ENCODE measurements at regions not wholly inside any gene's neighbourhood (a gene's known extent, or its start where the extent isn't known, plus 50 kb on each side); places are given as distances from the start of the nearest gene placed in this dataset.
"Not testable (repeated sequence)": the region's sequence is repeated elsewhere in the genome, so short reads cannot be mapped to it uniquely, and the experiment has no call there.

GRCh38 chrX:113892401-113892800 lies 691.5 kb upstream of the HTR2C start:
- DNase-seq, result peak; percentile 6

GRCh38 chrX:113873056-113873455 lies 710.8 kb upstream of the HTR2C start:
- DNase-seq, result no peak

GRCh38 chrX:113868711-113869110 lies 715.2 kb upstream of the HTR2C start:
- DNase-seq, result no peak

- no peak for DNase-seq
These were observed 715.7 kb upstream of the HTR2C start for GRCh38 chrX:113868177-113868576.

GRCh38 chrX:113849408-113849807 lies 734.5 kb upstream of the HTR2C start:
- no peak for DNase-seq

- peak; percentile 24 for DNase-seq
These were observed 750.5 kb upstream of the HTR2C start for GRCh38 chrX:113833096-113834055.

GRCh38 chrX:113828470-113828869 lies 755.4 kb upstream of the HTR2C start:
- no peak for DNase-seq

- no peak for DNase-seq
These were observed 765.5 kb upstream of the HTR2C start for GRCh38 chrX:113818346-113818745.

- DNase-seq, result no peak
These were observed 779.1 kb upstream of the HTR2C start for GRCh38 chrX:113804819-113805218.

- DNase-seq, result no peak
These were observed 779.6 kb upstream of the HTR2C start for GRCh38 chrX:113804291-113804690.

- peak; percentile 24 for DNase-seq
These were observed 781.0 kb upstream of the HTR2C start for GRCh38 chrX:113802837-113803236.

GRCh38 chrX:113800955-113801354 lies 782.9 kb upstream of the HTR2C start:
- no peak for DNase-seq

GRCh38 chrX:113793563-113793962 lies 790.3 kb upstream of the HTR2C start:
- DNase-seq, result peak; percentile 45

- peak; percentile 24 for DNase-seq
These were observed 792.9 kb upstream of the HTR2C start for GRCh38 chrX:113790987-113791386.

GRCh38 chrX:113784754-113785153 lies 799.1 kb upstream of the HTR2C start:
- not testable (repeated sequence) for DNase-seq

GRCh38 chrX:113770806-113771205 lies 813.1 kb upstream of the HTR2C start:
- DNase-seq, result no peak

GRCh38 chrX:113770071-113770470 lies 813.8 kb upstream of the HTR2C start:
- DNase-seq, result peak; percentile 1

- DNase-seq, result no peak
These were observed 824.5 kb upstream of the HTR2C start for GRCh38 chrX:113759422-113759821.

- DNase-seq, result no peak
These were observed 836.5 kb upstream of the HTR2C start for GRCh38 chrX:113747274-113747973.

- no peak for DNase-seq
These were observed 840.8 kb upstream of the HTR2C start for GRCh38 chrX:113743069-113743468.

- DNase-seq, result peak; percentile 49
These were observed 842.1 kb upstream of the HTR2C start for GRCh38 chrX:113741744-113742143.

GRCh38 chrX:113728937-113729336 lies 854.9 kb upstream of the HTR2C start:
- DNase-seq, result no peak

- peak; percentile 17 for DNase-seq
These were observed 857.0 kb upstream of the HTR2C start for GRCh38 chrX:113726898-113727297.

- no peak for DNase-seq
These were observed 857.4 kb upstream of the HTR2C start for GRCh38 chrX:113726466-113726865.
